Upper lobe of right lung (tissue), 1 donor: ENCODE measurements at regions not wholly inside any gene's neighbourhood (a gene's known extent, or its start where the extent isn't known, plus 50 kb on each side); places are given as distances from the start of the nearest gene placed in this dataset.

Source experiments
- ATAC-seq: fragments of 200-7000 bp; cut with Tn5 transposase; one replicate; pipeline ENCODE4 v1.9.1; 2020; ENCODE audit warnings: mild to moderate bottlenecking, moderate library complexity
- DNase-seq: peaks from one replicate; pipeline ENCODE4 v3.0.0-alpha.2; 2020
- H3K27ac ChIP-seq: fragments of 200-600 bp; one replicate; pipeline ENCODE4 v1.8.0; 2022
- H3K27me3 ChIP-seq: fragments of 200-600 bp; one replicate; pipeline ENCODE4 v1.8.0; 2022; ENCODE audit warnings: mild to moderate bottlenecking
- H3K36me3 ChIP-seq: fragments of 200-600 bp; one replicate; pipeline ENCODE4 v1.8.0; 2022
- H3K4me1 ChIP-seq: fragments of 200-600 bp; one replicate; pipeline ENCODE4 v1.8.0; 2022
- H3K4me3 ChIP-seq: fragments of 200-600 bp; one replicate; pipeline ENCODE4 v1.8.0; 2022; ENCODE audit warnings: mild to moderate bottlenecking
- H3K9me3 ChIP-seq: fragments of 200-600 bp; one replicate; pipeline ENCODE4 v1.8.0; 2022
- CTCF ChIP-seq: fragments of 200-600 bp; IDR thresholded peaks from one replicate; pipeline ENCODE4 v1.8.0; 2022; ENCODE audit warnings: antibody characterized with exemption
- intact Hi-C: fragments of 100-400 bp; cut with DNase I; formaldehyde crosslinking; loops from one replicate; pipeline ENCODE4 v1.11.0; 2022
- donor health status: DM: no; HTN: yes; CAD: no; lungs with severe emphysema.

GRCh38 chr11:116144387-116144958 lies 628.3 kb downstream of the BUD13 start:
- Histone ChIP-seq H3K4me3 (no peak overlapping the region), H3K9me3 (no peaks in the 10 kb centered on the region), H3K27ac (no peak overlapping the region), H3K36me3 (no peaks in the 10 kb centered on the region), H3K4me1 (no peaks in the 10 kb centered on the region), H3K27me3 (no peaks in the 10 kb centered on the region)
- no peak for TF ChIP-seq CTCF
- intact Hi-C loops: no loop called here
- ATAC-seq: no peak
- no peak for DNase-seq

- H3K27ac ChIP-seq: no peak overlapping the region
- ATAC-seq (no peak), DNase-seq (no peak)
- peaks cover 8% of the 10 kb centered on the region for H3K4me1 ChIP-seq
- no peaks in the 10 kb centered on the region for H3K36me3 ChIP-seq
- H3K9me3 ChIP-seq: no peaks in the 10 kb centered on the region
- intact Hi-C loops: no loop called here
- no peaks in the 10 kb centered on the region for H3K27me3 ChIP-seq
- TF ChIP-seq CTCF: no peak
- H3K4me3 ChIP-seq: no peak overlapping the region
These were observed 634.1 kb upstream of the CADM1 start for GRCh38 chr11:116138280-116138679.

GRCh38 chr11:116137753-116138152 lies 633.5 kb upstream of the CADM1 start:
- H3K36me3 ChIP-seq: no peaks in the 10 kb centered on the region
- ATAC-seq (no peak), DNase-seq (no peak)
- H3K9me3 ChIP-seq: no peaks in the 10 kb centered on the region
- H3K27ac ChIP-seq: no peak overlapping the region
- peaks cover 8% of the 10 kb centered on the region for H3K4me1 ChIP-seq
- no peaks in the 10 kb centered on the region for H3K27me3 ChIP-seq
- TF ChIP-seq CTCF: no peak
- intact Hi-C loops: no loop called here
- no peak overlapping the region for H3K4me3 ChIP-seq

- Histone ChIP-seq H3K4me1 (peaks cover 8% of the 10 kb centered on the region), H3K27me3 (no peaks in the 10 kb centered on the region), H3K36me3 (no peaks in the 10 kb centered on the region), H3K4me3 (no peak overlapping the region), H3K27ac (no peak overlapping the region), H3K9me3 (no peaks in the 10 kb centered on the region)
- ATAC-seq (no peak), DNase-seq (no peak)
- intact Hi-C loops: no loop called here
- TF ChIP-seq CTCF: no peak
These were observed 632.9 kb upstream of the CADM1 start for GRCh38 chr11:116136987-116137674.

GRCh38 chr11:116135891-116136290 lies 631.7 kb upstream of the CADM1 start:
- Histone ChIP-seq H3K9me3 (no peaks in the 10 kb centered on the region), H3K36me3 (no peaks in the 10 kb centered on the region), H3K27me3 (no peaks in the 10 kb centered on the region), H3K4me1 (peaks cover 8% of the 10 kb centered on the region), H3K4me3 (no peak overlapping the region), H3K27ac (no peak overlapping the region)
- intact Hi-C loops: no loop called here
- ATAC-seq (no peak), DNase-seq (no peak)
- TF ChIP-seq CTCF: no peak
